ENCODE measurements at regions not wholly inside any gene's neighbourhood (a gene's known extent, or its start where the extent isn't known, plus 50 kb on each side); places are given as distances from the start of the nearest gene placed in this dataset.

GRCh38 chr1:56397811-56398231 lies 181.5 kb downstream of the PLPP3 start:
- no peaks in the 10 kb centered on the region for H3K36me3 ChIP-seq (ENCODE audit: insufficient read depth, low read length)
- no peaks in the 10 kb centered on the region for H3K9me3 ChIP-seq (ENCODE audit: low read length)
- no peaks in the 10 kb centered on the region for H3K27me3 ChIP-seq (ENCODE audit: insufficient read depth, low read length)
- H2AFZ ChIP-seq (ENCODE audit: low read depth, low read length) = no peak overlapping the region
- H3K4me3 ChIP-seq (ENCODE audit: low read length) = no peak overlapping the region
- peaks cover 16% of the 10 kb centered on the region for H3K4me1 ChIP-seq (ENCODE audit: insufficient read depth, low read length)

- Histone ChIP-seq H3K4me1 (ENCODE audit: insufficient read depth, low read length) (peaks cover 16% of the 10 kb centered on the region), H3K9me3 (ENCODE audit: low read length) (no peaks in the 10 kb centered on the region), H3K4me3 (ENCODE audit: low read length) (no peak overlapping the region), H3K36me3 (ENCODE audit: insufficient read depth, low read length) (no peaks in the 10 kb centered on the region), H3K27me3 (ENCODE audit: insufficient read depth, low read length) (no peaks in the 10 kb centered on the region), H2AFZ (ENCODE audit: low read depth, low read length) (no peak overlapping the region)
These were observed 182.0 kb downstream of the PLPP3 start for GRCh38 chr1:56397409-56397808.

GRCh38 chr1:56396581-56396980 lies 182.8 kb downstream of the PLPP3 start:
- H3K27me3 ChIP-seq (ENCODE audit: insufficient read depth, low read length) = no peaks in the 10 kb centered on the region
- H2AFZ ChIP-seq (ENCODE audit: low read depth, low read length) = no peak overlapping the region
- H3K9me3 ChIP-seq (ENCODE audit: low read length) = no peaks in the 10 kb centered on the region
- no peaks in the 10 kb centered on the region for H3K36me3 ChIP-seq (ENCODE audit: insufficient read depth, low read length)
- no peak overlapping the region for H3K4me3 ChIP-seq (ENCODE audit: low read length)
- peaks cover 16% of the 10 kb centered on the region for H3K4me1 ChIP-seq (ENCODE audit: insufficient read depth, low read length)

GRCh38 chr1:56395776-56396175 lies 183.6 kb downstream of the PLPP3 start:
- H3K27me3 ChIP-seq (ENCODE audit: insufficient read depth, low read length) = no peaks in the 10 kb centered on the region
- no peak overlapping the region for H2AFZ ChIP-seq (ENCODE audit: low read depth, low read length)
- H3K4me3 ChIP-seq (ENCODE audit: low read length) = no peak overlapping the region
- H3K4me1 ChIP-seq (ENCODE audit: insufficient read depth, low read length) = peaks cover 16% of the 10 kb centered on the region
- H3K9me3 ChIP-seq (ENCODE audit: low read length) = no peaks in the 10 kb centered on the region
- no peaks in the 10 kb centered on the region for H3K36me3 ChIP-seq (ENCODE audit: insufficient read depth, low read length)

GRCh38 chr1:56394298-56394697 lies 185.1 kb downstream of the PLPP3 start:
- no peaks in the 10 kb centered on the region for H3K27me3 ChIP-seq (ENCODE audit: insufficient read depth, low read length)
- H3K36me3 ChIP-seq (ENCODE audit: insufficient read depth, low read length) = no peaks in the 10 kb centered on the region
- no peak overlapping the region for H3K4me3 ChIP-seq (ENCODE audit: low read length)
- peaks cover 9% of the 10 kb centered on the region for H3K4me1 ChIP-seq (ENCODE audit: insufficient read depth, low read length)
- H3K9me3 ChIP-seq (ENCODE audit: low read length) = no peaks in the 10 kb centered on the region
- H2AFZ ChIP-seq (ENCODE audit: low read depth, low read length) = no peak overlapping the region

GRCh38 chr1:56390934-56391731 lies 188.2 kb downstream of the PLPP3 start:
- Histone ChIP-seq H3K9me3 (ENCODE audit: low read length) (no peaks in the 10 kb centered on the region), H3K4me1 (ENCODE audit: insufficient read depth, low read length) (no peaks in the 10 kb centered on the region), H2AFZ (ENCODE audit: low read depth, low read length) (no peak overlapping the region), H3K27me3 (ENCODE audit: insufficient read depth, low read length) (no peaks in the 10 kb centered on the region), H3K4me3 (ENCODE audit: low read length) (no peak overlapping the region), H3K36me3 (ENCODE audit: insufficient read depth, low read length) (no peaks in the 10 kb centered on the region)

DNA sequence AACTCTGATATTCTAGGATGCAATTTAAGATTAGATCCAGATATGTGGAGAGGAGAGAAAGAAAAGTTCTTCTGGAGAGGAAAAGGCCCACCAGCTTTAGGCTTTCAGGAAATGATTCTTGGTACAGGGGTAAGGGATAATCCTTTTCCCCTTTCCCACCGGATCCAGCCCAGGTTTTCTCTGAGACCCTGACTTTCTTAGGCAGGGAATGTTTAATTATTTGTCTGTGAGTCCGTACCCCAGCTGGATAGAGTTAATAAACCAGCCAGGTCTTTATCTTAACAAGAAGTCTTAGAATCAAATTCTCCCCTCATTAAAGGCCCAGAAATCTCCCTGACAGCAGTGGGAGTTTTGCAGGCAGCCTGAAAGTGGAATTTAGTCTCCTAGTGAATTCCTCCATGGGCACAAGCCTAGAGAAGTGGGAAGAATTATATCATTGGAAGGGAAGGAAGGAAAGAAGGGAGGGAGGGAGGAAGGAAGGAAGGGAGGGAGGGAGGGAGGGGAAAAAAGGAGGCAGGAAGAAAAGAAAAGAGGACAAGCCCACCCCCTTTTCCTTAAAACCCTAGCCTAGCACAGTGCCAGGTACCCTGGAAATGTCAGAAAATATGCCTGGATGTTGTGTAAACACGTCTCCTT lies 189.0 kb downstream of the PLPP3 start:
- Histone ChIP-seq H2AFZ (ENCODE audit: low read depth, low read length) (no peak overlapping the region), H3K36me3 (ENCODE audit: insufficient read depth, low read length) (no peaks in the 10 kb centered on the region), H3K4me1 (ENCODE audit: insufficient read depth, low read length) (no peaks in the 10 kb centered on the region), H3K4me3 (ENCODE audit: low read length) (no peak overlapping the region), H3K27me3 (ENCODE audit: insufficient read depth, low read length) (no peaks in the 10 kb centered on the region), H3K9me3 (ENCODE audit: low read length) (no peaks in the 10 kb centered on the region)

DNA sequence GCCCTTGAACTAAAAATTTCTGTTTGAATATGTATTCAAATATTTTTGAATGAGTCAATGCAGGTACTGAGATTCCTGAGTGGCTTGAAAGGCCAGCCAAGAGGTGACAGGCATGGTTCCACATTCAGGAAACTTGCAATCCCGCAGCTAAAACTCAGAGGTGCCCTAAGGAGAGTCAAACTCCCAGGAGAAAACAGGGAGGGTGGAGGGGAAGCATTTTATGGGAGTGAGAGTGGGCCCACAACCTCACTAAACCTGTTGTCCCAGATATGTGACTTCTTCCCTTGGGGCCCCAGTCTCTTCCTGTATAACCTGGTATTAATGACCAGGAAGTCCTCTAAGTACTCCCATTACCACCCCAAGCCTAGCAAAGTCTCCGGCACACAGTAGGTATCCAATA lies 189.6 kb downstream of the PLPP3 start:
- Histone ChIP-seq H3K4me3 (ENCODE audit: low read length) (no peak overlapping the region), H3K4me1 (ENCODE audit: insufficient read depth, low read length) (no peaks in the 10 kb centered on the region), H3K27me3 (ENCODE audit: insufficient read depth, low read length) (no peaks in the 10 kb centered on the region), H3K9me3 (ENCODE audit: low read length) (no peaks in the 10 kb centered on the region), H3K36me3 (ENCODE audit: insufficient read depth, low read length) (no peaks in the 10 kb centered on the region), H2AFZ (ENCODE audit: low read depth, low read length) (no peak overlapping the region)

- H3K27me3 ChIP-seq (ENCODE audit: insufficient read depth, low read length) = no peaks in the 10 kb centered on the region
- H2AFZ ChIP-seq (ENCODE audit: low read depth, low read length) = no peak overlapping the region
- no peaks in the 10 kb centered on the region for H3K36me3 ChIP-seq (ENCODE audit: insufficient read depth, low read length)
- no peak overlapping the region for H3K4me3 ChIP-seq (ENCODE audit: low read length)
- peaks cover 2% of the 10 kb centered on the region for H3K4me1 ChIP-seq (ENCODE audit: insufficient read depth, low read length)
- no peaks in the 10 kb centered on the region for H3K9me3 ChIP-seq (ENCODE audit: low read length)
These were observed 192.2 kb downstream of the PLPP3 start for GRCh38 chr1:56387071-56387740.

GRCh38 chr1:56385314-56385713 lies 194.0 kb downstream of the PLPP3 start:
- Histone ChIP-seq H3K4me1 (ENCODE audit: insufficient read depth, low read length) (peaks cover 2% of the 10 kb centered on the region), H2AFZ (ENCODE audit: low read depth, low read length) (no peak overlapping the region), H3K9me3 (ENCODE audit: low read length) (no peaks in the 10 kb centered on the region), H3K36me3 (ENCODE audit: insufficient read depth, low read length) (no peaks in the 10 kb centered on the region), H3K4me3 (ENCODE audit: low read length) (no peak overlapping the region), H3K27me3 (ENCODE audit: insufficient read depth, low read length) (no peaks in the 10 kb centered on the region)

DNA sequence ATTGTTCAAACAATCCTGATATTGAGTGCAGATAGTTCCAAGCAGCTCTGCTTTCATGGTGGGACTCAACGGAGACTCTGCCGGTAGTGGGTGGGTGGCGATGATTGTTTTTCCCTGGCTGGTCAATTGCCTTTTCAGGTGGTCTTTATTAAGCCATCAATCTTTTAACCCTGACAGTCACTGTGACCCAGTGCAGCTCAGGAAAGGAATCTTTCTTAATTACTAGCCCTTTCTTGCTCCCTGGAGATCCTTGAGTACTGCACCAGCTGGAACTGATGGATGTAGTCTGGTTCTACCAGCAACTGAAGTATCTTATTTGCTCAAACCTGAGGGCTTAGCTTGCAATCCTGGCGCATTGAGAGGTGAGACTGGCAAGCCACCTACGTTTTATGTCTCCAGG lies 196.4 kb downstream of the PLPP3 start:
- no peaks in the 10 kb centered on the region for H3K27me3 ChIP-seq (ENCODE audit: insufficient read depth, low read length)
- no peaks in the 10 kb centered on the region for H3K9me3 ChIP-seq (ENCODE audit: low read length)

GRCh38 chr1:56380531-56380930 lies 198.8 kb downstream of the PLPP3 start:
- no peaks in the 10 kb centered on the region for H3K27me3 ChIP-seq (ENCODE audit: insufficient read depth, low read length)
- no peaks in the 10 kb centered on the region for H3K36me3 ChIP-seq (ENCODE audit: insufficient read depth, low read length)
- H3K4me1 ChIP-seq (ENCODE audit: insufficient read depth, low read length) = peaks cover 6% of the 10 kb centered on the region
- H2AFZ ChIP-seq (ENCODE audit: low read depth, low read length) = no peak overlapping the region
- no peaks in the 10 kb centered on the region for H3K9me3 ChIP-seq (ENCODE audit: low read length)
- no peak overlapping the region for H3K4me3 ChIP-seq (ENCODE audit: low read length)

More for the DNA sequence above, 196.4 kb downstream of the PLPP3 start:
- Histone ChIP-seq H2AFZ (ENCODE audit: low read depth, low read length) (no peak overlapping the region), H3K4me3 (ENCODE audit: low read length) (no peak overlapping the region), H3K36me3 (ENCODE audit: insufficient read depth, low read length) (no peaks in the 10 kb centered on the region), H3K4me1 (ENCODE audit: insufficient read depth, low read length) (peaks cover 2% of the 10 kb centered on the region)

DNA sequence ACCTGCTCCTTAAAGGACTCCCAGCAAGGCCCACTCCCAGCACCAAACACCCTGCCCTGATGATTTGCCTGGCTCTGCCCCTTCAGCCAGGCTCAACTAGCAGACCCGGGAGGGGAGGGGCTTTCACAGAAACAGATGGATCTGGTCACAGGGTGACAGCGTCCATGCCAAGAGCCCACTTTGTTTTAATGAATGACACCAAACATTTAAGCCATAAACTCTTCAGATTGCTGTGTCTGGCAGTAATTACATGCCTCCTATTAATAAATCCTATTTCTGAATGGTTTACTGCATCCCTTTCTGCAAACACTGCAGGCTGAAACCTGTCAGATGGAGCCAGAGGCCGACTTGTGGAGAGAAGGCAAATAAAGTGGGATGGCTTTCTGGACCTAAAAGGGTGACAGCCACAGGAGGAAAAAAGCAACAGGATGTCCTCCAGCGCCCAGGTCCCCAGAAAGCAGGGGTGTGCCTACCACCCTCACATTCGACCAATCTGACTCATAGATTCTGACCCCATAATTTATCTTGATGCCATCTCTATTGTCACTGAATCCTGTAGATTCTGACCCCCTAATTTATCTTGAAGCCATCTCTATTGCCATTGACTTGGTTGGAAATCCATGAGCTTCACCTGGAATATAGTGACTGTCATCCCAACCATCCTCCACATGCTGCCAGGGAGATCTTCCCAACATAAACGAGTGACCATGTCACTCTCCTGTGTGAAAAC lies 200.9 kb downstream of the PLPP3 start:
- Histone ChIP-seq H3K4me3 (ENCODE audit: low read length) (no peak overlapping the region), H3K4me1 (ENCODE audit: insufficient read depth, low read length) (peaks cover 13% of the 10 kb centered on the region), H3K27me3 (ENCODE audit: insufficient read depth, low read length) (no peaks in the 10 kb centered on the region), H2AFZ (ENCODE audit: low read depth, low read length) (no peak overlapping the region), H3K36me3 (ENCODE audit: insufficient read depth, low read length) (no peaks in the 10 kb centered on the region), H3K9me3 (ENCODE audit: low read length) (no peaks in the 10 kb centered on the region)

Data from neuron (in vitro differentiated cells).